Uterus (tissue), 2 donors: ENCODE measurements at regions not wholly inside any gene's neighbourhood (a gene's known extent, or its start where the extent isn't known, plus 50 kb on each side); places are given as distances from the start of the nearest gene placed in this dataset.
"Not testable (repeated sequence)": the region's sequence is repeated elsewhere in the genome, so short reads cannot be mapped to it uniquely, and the experiment has no call there.

Experiments
- CTCF ChIP-seq, 4 experiments: fragments of 200-600 bp in 2 of 4; fragments of 450-650 bp in 2 of 4; sonication (generic) in 2 of 4; IDR thresholded peaks; one replicate each; pipeline ENCODE4 v1.5.1; 2016 to 2019; ENCODE audit warnings: antibody characterized with exemption in 4 of 4, mild to moderate bottlenecking in 2 of 4, moderate library complexity in 1 of 4
- POLR2A ChIP-seq, 2 donors: fragments of 450-650 bp; IDR thresholded peaks; one replicate each; pipeline ENCODE4 v1.6.1; 2016; ENCODE audit warnings: antibody characterized with exemption in 2 of 2, mild to moderate bottlenecking in 1 of 2, moderate library complexity in 1 of 2

- TF ChIP-seq CTCF, POLR2A (IDR thresholded peaks at IDR 0.05): not testable (repeated sequence)
Measured at GRCh38 chr9:65427361-65427760, 142.4 kb upstream of the FOXD4L5 start.
